Dendritic cell treated with granulocyte-macrophage colony-stimulating factor and Interleukin-4, amounts not matched to agents 40 ng/mL and 50 ng/mL, for 4 days (primary cell): ENCODE measurements at regions not wholly inside any gene's neighbourhood (a gene's known extent, or its start where the extent isn't known, plus 50 kb on each side); places are given as distances from the start of the nearest gene placed in this dataset.

Experiments used
- H3K27ac Mint-ChIP-seq: one replicate; pipeline ENCODE4 v1.8.0; 2022; ENCODE audit warnings: mild to moderate bottlenecking, mixed read lengths
- H3K27me3 Mint-ChIP-seq: one replicate; pipeline ENCODE4 v1.8.0; 2022; ENCODE audit warnings: mild to moderate bottlenecking, mixed read lengths
- H3K36me3 Mint-ChIP-seq: one replicate; pipeline ENCODE4 v1.8.0; 2022; ENCODE audit warnings: low read depth, mixed read lengths
- H3K4me1 Mint-ChIP-seq: one replicate; pipeline ENCODE4 v1.8.0; 2022; ENCODE audit warnings: low read depth, mixed read lengths
- H3K4me3 Mint-ChIP-seq: one replicate; pipeline ENCODE4 v1.8.0; 2022; ENCODE audit warnings: mild to moderate bottlenecking, moderate library complexity, mixed read lengths
- H3K9me3 Mint-ChIP-seq: one replicate; pipeline ENCODE4 v1.8.0; 2022; ENCODE audit warnings: mixed read lengths
- intact Hi-C: fragments of 100-400 bp; cut with micrococcal nuclease; formaldehyde crosslinking; loops from one replicate; pipeline ENCODE4 v1.15.0; 2022

GRCh38 chr1:170356585-170356984, 175.4 kb upstream of the GORAB start:
- Mint-ChIP-seq H3K9me3 (peaks cover 19% of the 10 kb centered on the region), H3K27me3 (no peaks in the 10 kb centered on the region), H3K36me3 (no peaks in the 10 kb centered on the region), H3K27ac (no peak overlapping the region), H3K4me1 (no peaks in the 10 kb centered on the region), H3K4me3 (no peak overlapping the region)
- intact Hi-C loops, result no loop called here

GRCh38 chr1:170357750-170358149, 174.2 kb upstream of the GORAB start:
- H3K4me3 Mint-ChIP-seq, result no peak overlapping the region
- no peak overlapping the region for H3K27ac Mint-ChIP-seq

GRCh38 chr1:170360601-170361000, 171.4 kb upstream of the GORAB start:
- H3K36me3 Mint-ChIP-seq, result no peaks in the 10 kb centered on the region
- H3K27ac Mint-ChIP-seq, result no peak overlapping the region
- no peaks in the 10 kb centered on the region for H3K4me1 Mint-ChIP-seq
- H3K9me3 Mint-ChIP-seq, result peaks cover 39% of the 10 kb centered on the region
- intact Hi-C loops, result no loop called here
- no peak overlapping the region for H3K4me3 Mint-ChIP-seq
- no peaks in the 10 kb centered on the region for H3K27me3 Mint-ChIP-seq

More at GRCh38 chr1:170357750-170358149, 174.2 kb upstream of the GORAB start:
- H3K9me3 Mint-ChIP-seq, result peaks cover 19% of the 10 kb centered on the region
- no peaks in the 10 kb centered on the region for H3K27me3 Mint-ChIP-seq
- H3K4me1 Mint-ChIP-seq, result no peaks in the 10 kb centered on the region
- intact Hi-C loops, result no loop called here
- H3K36me3 Mint-ChIP-seq, result no peaks in the 10 kb centered on the region

- no peaks in the 10 kb centered on the region for H3K4me1 Mint-ChIP-seq
- no peaks in the 10 kb centered on the region for H3K36me3 Mint-ChIP-seq
- H3K27me3 Mint-ChIP-seq, result no peaks in the 10 kb centered on the region
- peaks cover 38% of the 10 kb centered on the region for H3K9me3 Mint-ChIP-seq
- no peak overlapping the region for H3K4me3 Mint-ChIP-seq
- no peak overlapping the region for H3K27ac Mint-ChIP-seq
- intact Hi-C loops, result no loop called here
Observed at GRCh38 chr1:170365331-170365730, 166.6 kb upstream of the GORAB start.

- Mint-ChIP-seq H3K36me3 (no peaks in the 10 kb centered on the region), H3K4me1 (no peaks in the 10 kb centered on the region), H3K4me3 (no peak overlapping the region), H3K27me3 (no peaks in the 10 kb centered on the region), H3K27ac (no peak overlapping the region), H3K9me3 (peaks cover 38% of the 10 kb centered on the region)
- intact Hi-C loops, result no loop called here
Observed at GRCh38 chr1:170366980-170367379, 165.0 kb upstream of the GORAB start.

- Mint-ChIP-seq H3K4me3 (no peak overlapping the region), H3K36me3 (no peaks in the 10 kb centered on the region), H3K27me3 (no peaks in the 10 kb centered on the region), H3K4me1 (no peaks in the 10 kb centered on the region), H3K9me3 (peaks cover 38% of the 10 kb centered on the region), H3K27ac (no peak overlapping the region)
- intact Hi-C loops, result no loop called here
Observed at GRCh38 chr1:170367615-170368014, 164.4 kb upstream of the GORAB start.

- no peaks in the 10 kb centered on the region for H3K4me1 Mint-ChIP-seq
- H3K4me3 Mint-ChIP-seq, result no peak overlapping the region
- H3K27ac Mint-ChIP-seq, result no peak overlapping the region
- H3K27me3 Mint-ChIP-seq, result no peaks in the 10 kb centered on the region
- H3K36me3 Mint-ChIP-seq, result no peaks in the 10 kb centered on the region
- H3K9me3 Mint-ChIP-seq, result peaks cover 28% of the 10 kb centered on the region
- intact Hi-C loops, result no loop called here
Observed at GRCh38 chr1:170369000-170369399, 163.0 kb upstream of the GORAB start.

- H3K4me3 Mint-ChIP-seq, result no peak overlapping the region
- no peaks in the 10 kb centered on the region for H3K36me3 Mint-ChIP-seq
- no peaks in the 10 kb centered on the region for H3K27me3 Mint-ChIP-seq
Observed at GRCh38 chr1:170369417-170369816, 162.5 kb upstream of the GORAB start.

GRCh38 chr1:170370087-170370486, 161.9 kb upstream of the GORAB start:
- Mint-ChIP-seq H3K4me1 (no peaks in the 10 kb centered on the region), H3K9me3 (peaks cover 28% of the 10 kb centered on the region), H3K27ac (no peak overlapping the region), H3K4me3 (no peak overlapping the region), H3K36me3 (no peaks in the 10 kb centered on the region), H3K27me3 (no peaks in the 10 kb centered on the region)
- intact Hi-C loops, result no loop called here

More at GRCh38 chr1:170369417-170369816, 162.5 kb upstream of the GORAB start:
- intact Hi-C loops, result no loop called here
- Mint-ChIP-seq H3K27ac (no peak overlapping the region), H3K9me3 (peaks cover 31% of the 10 kb centered on the region), H3K4me1 (no peaks in the 10 kb centered on the region)

GRCh38 chr1:170375082-170375723, 156.8 kb upstream of the GORAB start:
- Mint-ChIP-seq H3K27me3 (no peaks in the 10 kb centered on the region), H3K4me1 (no peaks in the 10 kb centered on the region), H3K36me3 (no peaks in the 10 kb centered on the region), H3K9me3 (peaks cover 15% of the 10 kb centered on the region), H3K27ac (no peak overlapping the region), H3K4me3 (no peak overlapping the region)
- intact Hi-C loops, result no loop called here

GRCh38 chr1:170376801-170377385, 155.1 kb upstream of the GORAB start:
- no peaks in the 10 kb centered on the region for H3K27me3 Mint-ChIP-seq
- no peak overlapping the region for H3K27ac Mint-ChIP-seq
- H3K9me3 Mint-ChIP-seq, result peaks cover 15% of the 10 kb centered on the region
- no peaks in the 10 kb centered on the region for H3K4me1 Mint-ChIP-seq
- H3K36me3 Mint-ChIP-seq, result no peaks in the 10 kb centered on the region
- H3K4me3 Mint-ChIP-seq, result no peak overlapping the region
- intact Hi-C loops, result no loop called here

- Mint-ChIP-seq H3K27ac (no peak overlapping the region), H3K4me3 (no peak overlapping the region), H3K9me3 (peaks cover 15% of the 10 kb centered on the region), H3K27me3 (no peaks in the 10 kb centered on the region), H3K4me1 (no peaks in the 10 kb centered on the region), H3K36me3 (no peaks in the 10 kb centered on the region)
- intact Hi-C loops, result no loop called here
Observed at GRCh38 chr1:170377440-170377839, 154.5 kb upstream of the GORAB start.

GRCh38 chr1:170377896-170378634, 153.9 kb upstream of the GORAB start:
- Mint-ChIP-seq H3K36me3 (no peaks in the 10 kb centered on the region), H3K27me3 (no peaks in the 10 kb centered on the region), H3K4me3 (no peak overlapping the region), H3K4me1 (no peaks in the 10 kb centered on the region), H3K27ac (no peak overlapping the region), H3K9me3 (peaks cover 15% of the 10 kb centered on the region)
- intact Hi-C loops, result no loop called here

GRCh38 chr1:170385750-170386149, 146.2 kb upstream of the GORAB start:
- Mint-ChIP-seq H3K4me1 (no peaks in the 10 kb centered on the region), H3K27ac (no peak overlapping the region), H3K36me3 (no peaks in the 10 kb centered on the region), H3K27me3 (no peaks in the 10 kb centered on the region), H3K9me3 (no peaks in the 10 kb centered on the region), H3K4me3 (no peak overlapping the region)
- intact Hi-C loops, result no loop called here
